Tibial nerve (tissue), 4 donors: ENCODE measurements at regions not wholly inside any gene's neighbourhood (a gene's known extent, or its start where the extent isn't known, plus 50 kb on each side); places are given as distances from the start of the nearest gene placed in this dataset.

ENCODE experiments used
- DNase-seq, 2 donors: peaks; one replicate each; pipeline ENCODE4 v3.0.0-alpha.2; 2019; ENCODE audit warnings: low spot score in 2 of 2
- H3K27ac ChIP-seq, 4 donors: fragments of 200-600 bp; sonication (generic) in 3 of 4; one replicate each; pipeline ENCODE4 v1.5.1; 2017 to 2019; ENCODE audit warnings: mild to moderate bottlenecking in 1 of 4
- H3K27me3 ChIP-seq, 2 donors: fragments of 200-600 bp; sonication (generic) in 1 of 2; one replicate each; pipeline versions ENCODE4 v1.5.1 to v1.6.0; 2017 to 2019
- H3K36me3 ChIP-seq, 3 donors: fragments of 200-600 bp; sonication (generic); one replicate each; pipeline ENCODE4 v1.5.1; 2018 to 2019
- H3K4me1 ChIP-seq, 4 donors: fragments of 200-600 bp; sonication (generic) in 3 of 4; one replicate each; pipeline ENCODE4 v1.5.1; 2017 to 2019
- H3K4me3 ChIP-seq, 4 donors: fragments of 200-600 bp; sonication (generic) in 3 of 4; one replicate each; pipeline ENCODE4 v1.5.1; 2017 to 2019; ENCODE audit warnings: mild to moderate bottlenecking in 1 of 4, moderate library complexity in 1 of 4
- H3K9me3 ChIP-seq, 4 donors: fragments of 200-600 bp; sonication (generic) in 3 of 4; one replicate each; pipeline ENCODE4 v1.5.1; 2017 to 2019
- CTCF ChIP-seq, 5 experiments: fragments of 200-600 bp in 3 of 5; fragments of 450-650 bp in 2 of 5; sonication (generic) in 3 of 5; IDR thresholded peaks; one replicate each; pipeline ENCODE4 v1.5.1; 2016 to 2019; ENCODE audit warnings: antibody characterized with exemption in 5 of 5, mild to moderate bottlenecking in 3 of 5, moderate library complexity in 2 of 5
- EP300 ChIP-seq, 2 donors: sonication (generic); formaldehyde crosslinking; IDR thresholded peaks; one replicate each; pipeline ENCODE4 v1.6.1; 2017; ENCODE audit warnings: antibody characterized with exemption in 2 of 2, mild to moderate bottlenecking in 1 of 2
- POLR2A ChIP-seq, 2 donors: fragments of 450-650 bp; IDR thresholded peaks; one replicate each; pipeline ENCODE4 v1.6.1; 2017; ENCODE audit warnings: antibody characterized with exemption in 2 of 2, mild to moderate bottlenecking in 2 of 2, moderate library complexity in 2 of 2
- WGBS, 2 donors: methylation state at CpG; one replicate each; pipeline ENCODE4 v1.1.5; 2018; 5-methylcytosine and 5-hydroxymethylcytosine counted together

DNA sequence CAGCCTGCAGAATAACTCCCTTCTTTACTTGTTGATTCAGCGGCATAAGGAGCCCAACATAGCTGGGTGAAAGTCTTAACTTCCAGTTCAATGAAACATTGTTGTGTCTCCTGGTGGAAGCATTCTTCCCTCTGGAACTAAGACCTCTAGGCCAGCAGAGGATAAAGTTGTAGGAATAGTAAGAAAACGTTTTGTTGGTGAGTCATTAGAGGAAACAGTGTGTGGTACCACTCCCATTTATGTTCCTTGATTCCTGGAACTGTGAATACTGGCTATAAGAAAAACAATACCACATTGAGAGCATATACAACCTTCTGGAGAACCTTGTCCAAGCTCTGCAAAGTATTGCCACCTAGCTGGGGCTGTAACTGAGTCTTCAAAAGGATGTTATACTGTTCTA, 737.4 kb upstream of the ZP4 start:
- H3K36me3 ChIP-seq, result no peaks in the 10 kb centered on the region
- no peak for DNase-seq
- no peaks in the 10 kb centered on the region for H3K27me3 ChIP-seq
- no peaks in the 10 kb centered on the region for H3K4me1 ChIP-seq
- 54 to 58% methylated on average over 2 of the region's 2 CpGs for WGBS, 2 donors
- H3K9me3 ChIP-seq, result peaks cover 0 to 3% (median 0%) of the 10 kb centered on the region in 4 donors
- H3K27ac ChIP-seq, result no peak overlapping the region
- H3K4me3 ChIP-seq, result no peak overlapping the region
- no peak for TF ChIP-seq CTCF (IDR thresholded peaks at IDR 0.05)
- TF ChIP-seq EP300 (IDR thresholded peaks at IDR 0.05), result no peak
- no peak for TF ChIP-seq POLR2A (IDR thresholded peaks at IDR 0.05)

- 57 to 70% methylated on average over 4 of the region's 4 CpGs for WGBS, 2 donors
Measured at GRCh38 chr1:238624776-238625175, 734.1 kb upstream of the ZP4 start.

GRCh38 chr1:238621405-238621804, 730.7 kb upstream of the ZP4 start:
- 89 to 90% methylated on average over 1 of the region's 1 CpG for WGBS, 2 donors
- no peaks in the 10 kb centered on the region for H3K9me3 ChIP-seq
- TF ChIP-seq CTCF (IDR thresholded peaks at IDR 0.05) (no peak), EP300 (IDR thresholded peaks at IDR 0.05) (no peak), POLR2A (IDR thresholded peaks at IDR 0.05) (no peak)

More at GRCh38 chr1:238624776-238625175, 734.1 kb upstream of the ZP4 start:
- Histone ChIP-seq H3K9me3 (no peaks in the 10 kb centered on the region), H3K27me3 (no peaks in the 10 kb centered on the region), H3K4me3 (no peak overlapping the region), H3K27ac (no peak overlapping the region), H3K4me1 (no peaks in the 10 kb centered on the region), H3K36me3 (no peaks in the 10 kb centered on the region)
- TF ChIP-seq EP300 (IDR thresholded peaks at IDR 0.05) (no peak), POLR2A (IDR thresholded peaks at IDR 0.05) (no peak), CTCF (IDR thresholded peaks at IDR 0.05) (no peak)
- DNase-seq, result no peak

GRCh38 chr1:238619652-238620051, 728.9 kb upstream of the ZP4 start:
- no peaks in the 10 kb centered on the region for H3K9me3 ChIP-seq
- no peak overlapping the region for H3K4me3 ChIP-seq
- H3K27ac ChIP-seq, result no peak overlapping the region
- TF ChIP-seq POLR2A (IDR thresholded peaks at IDR 0.05) (no peak), CTCF (IDR thresholded peaks at IDR 0.05) (no peak), EP300 (IDR thresholded peaks at IDR 0.05) (no peak)
- no peaks in the 10 kb centered on the region for H3K4me1 ChIP-seq
- no peak for DNase-seq
- no peaks in the 10 kb centered on the region for H3K36me3 ChIP-seq
- no peaks in the 10 kb centered on the region for H3K27me3 ChIP-seq

More at GRCh38 chr1:238621405-238621804, 730.7 kb upstream of the ZP4 start:
- Histone ChIP-seq H3K27me3 (no peaks in the 10 kb centered on the region), H3K4me1 (no peaks in the 10 kb centered on the region), H3K4me3 (no peak overlapping the region), H3K27ac (no peak overlapping the region), H3K36me3 (no peaks in the 10 kb centered on the region)
- DNase-seq, result no peak

- Histone ChIP-seq H3K36me3 (no peaks in the 10 kb centered on the region), H3K4me3 (no peak overlapping the region), H3K4me1 (no peaks in the 10 kb centered on the region), H3K27ac (no peak overlapping the region), H3K9me3 (no peaks in the 10 kb centered on the region), H3K27me3 (no peaks in the 10 kb centered on the region)
- no peak for DNase-seq
- no peak for TF ChIP-seq POLR2A (IDR thresholded peaks at IDR 0.05)
- 87% methylated on average over 3 of the region's 3 CpGs for WGBS, 2 donors
Measured at GRCh38 chr1:238611406-238611805, 720.7 kb upstream of the ZP4 start.

GRCh38 chr1:238608144-238608543, 717.4 kb upstream of the ZP4 start:
- no peak for DNase-seq
- H3K4me3 ChIP-seq, result no peak overlapping the region
- H3K27ac ChIP-seq, result no peak overlapping the region
- TF ChIP-seq CTCF (IDR thresholded peaks at IDR 0.05) (no peak), EP300 (IDR thresholded peaks at IDR 0.05) (no peak), POLR2A (IDR thresholded peaks at IDR 0.05) (no peak)
- H3K4me1 ChIP-seq, result no peaks in the 10 kb centered on the region
- no peaks in the 10 kb centered on the region for H3K27me3 ChIP-seq
- H3K9me3 ChIP-seq, result no peaks in the 10 kb centered on the region
- H3K36me3 ChIP-seq, result no peaks in the 10 kb centered on the region
- 79 to 81% methylated on average over 5 of the region's 5 CpGs for WGBS, 2 donors
